ENCODE measurements at regions not wholly inside any gene's neighbourhood (a gene's known extent, or its start where the extent isn't known, plus 50 kb on each side); places are given as distances from the start of the nearest gene placed in this dataset.

DNA sequence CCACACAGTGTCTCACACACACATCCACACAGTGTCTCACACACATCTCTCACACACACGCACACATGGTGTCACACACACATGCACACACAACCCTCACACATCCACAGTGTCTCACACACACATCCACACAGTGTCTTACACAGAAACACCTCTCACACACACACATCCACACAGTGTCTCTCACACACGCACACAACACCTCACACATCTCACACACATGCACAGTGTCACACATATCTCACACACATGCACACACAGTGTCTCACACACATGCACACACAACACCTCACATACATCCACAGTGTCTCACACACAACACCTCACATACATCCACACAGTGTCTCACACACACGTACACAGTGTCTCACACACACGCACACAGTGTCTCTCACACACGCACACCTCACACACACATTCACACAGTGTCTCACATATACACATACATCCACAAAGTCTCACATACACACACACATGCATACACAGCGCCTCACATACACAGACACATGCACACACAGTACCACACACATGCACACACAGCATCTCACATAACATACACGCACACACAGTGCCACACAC, 473.9 kb upstream of the HS6ST1 start:
- no peak for DNase-seq (ENCODE audit: extremely low read depth, low read depth, low spot score)

DNA sequence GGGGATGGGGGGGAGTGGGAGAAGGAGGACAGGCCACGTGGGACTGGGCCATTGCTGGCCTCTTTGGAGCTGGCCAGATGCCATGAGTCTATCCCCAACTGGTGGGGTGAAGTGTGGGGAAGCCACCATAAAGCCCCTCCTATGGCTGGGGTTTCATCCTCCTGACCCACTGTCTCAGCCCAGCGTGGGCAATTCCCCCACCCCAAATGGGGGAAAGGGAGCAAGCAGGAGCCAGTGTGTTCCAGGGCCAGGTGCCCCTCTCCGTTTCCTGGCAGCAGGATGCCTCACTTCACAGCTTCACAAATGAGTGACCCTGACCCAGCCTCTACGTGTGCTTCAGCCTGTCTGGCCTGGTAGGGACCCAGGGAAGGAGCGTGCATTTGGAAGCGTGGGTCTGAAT, 474.7 kb upstream of the HS6ST1 start:
- no peak for DNase-seq (ENCODE audit: extremely low read depth, low read depth, low spot score)

DNA sequence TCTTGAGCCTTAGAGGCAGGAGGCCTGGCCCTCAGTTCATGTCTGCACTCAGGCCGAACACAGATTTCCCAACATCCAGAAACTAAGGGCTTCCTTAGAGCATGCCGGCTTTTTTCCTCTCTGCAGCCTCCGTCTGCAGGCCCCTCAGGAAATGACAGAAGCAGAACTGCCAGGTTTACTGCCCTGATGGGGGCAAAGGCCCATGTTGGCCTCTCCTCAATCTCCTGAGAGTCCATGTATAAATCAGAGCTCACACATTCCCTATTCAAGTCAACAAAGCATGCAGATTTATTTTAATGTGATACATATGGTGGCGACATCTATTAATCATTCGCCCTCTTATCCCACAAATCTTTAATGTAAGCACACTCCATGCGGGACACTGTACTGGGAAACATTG, 475.6 kb upstream of the HS6ST1 start:
- no peak for DNase-seq (ENCODE audit: extremely low read depth, low read depth, low spot score)

GRCh38 chr2:128796321-128796720, 477.7 kb upstream of the HS6ST1 start:
- no peak for DNase-seq (ENCODE audit: extremely low read depth, low read depth, low spot score)

DNA sequence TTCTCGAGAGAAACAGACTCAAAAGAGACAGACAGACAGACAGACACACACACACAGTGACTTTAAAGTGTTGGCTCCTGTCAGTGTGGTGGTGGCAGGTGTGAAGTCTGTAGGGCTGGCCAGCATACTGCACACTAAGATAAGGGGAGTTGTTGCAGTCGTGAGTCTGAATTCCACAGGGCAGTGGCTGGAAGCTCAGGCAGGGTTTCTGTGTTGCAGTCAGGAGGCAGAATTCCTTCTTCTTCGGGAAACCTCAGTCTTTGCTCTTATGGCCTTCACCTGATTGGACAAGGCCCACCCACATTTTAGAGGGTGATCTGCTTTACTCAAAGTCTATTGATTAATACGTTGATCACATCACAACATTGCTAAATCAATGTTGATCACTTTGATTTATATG, 478.4 kb upstream of the HS6ST1 start:
- DNase-seq (ENCODE audit: extremely low read depth, low read depth, low spot score), result no peak

DNA sequence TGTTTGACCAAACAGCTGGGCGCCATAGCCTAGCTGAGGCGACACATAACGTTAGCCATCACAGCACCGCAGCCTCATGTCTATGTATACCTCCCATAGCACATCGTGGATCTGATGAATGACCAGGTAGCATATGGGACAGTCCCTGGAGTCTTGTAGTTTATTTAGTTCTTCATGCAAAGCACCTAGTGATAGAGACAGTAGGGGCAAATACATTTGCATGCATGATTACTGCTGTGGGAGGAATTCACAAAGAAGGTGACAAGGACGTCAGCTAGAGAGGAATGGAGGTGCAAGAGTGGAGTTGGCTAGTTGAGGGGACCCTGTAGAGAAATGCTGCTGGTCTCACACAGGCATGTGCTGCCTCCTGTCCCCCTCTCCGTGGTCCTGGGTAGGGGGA, 478.9 kb upstream of the HS6ST1 start:
- DNase-seq (ENCODE audit: extremely low read depth, low read depth, low spot score), result no peak

- DNase-seq (ENCODE audit: extremely low read depth, low read depth, low spot score), result no peak
Observed at GRCh38 chr2:128797937-128798336, 479.3 kb upstream of the HS6ST1 start.

DNA sequence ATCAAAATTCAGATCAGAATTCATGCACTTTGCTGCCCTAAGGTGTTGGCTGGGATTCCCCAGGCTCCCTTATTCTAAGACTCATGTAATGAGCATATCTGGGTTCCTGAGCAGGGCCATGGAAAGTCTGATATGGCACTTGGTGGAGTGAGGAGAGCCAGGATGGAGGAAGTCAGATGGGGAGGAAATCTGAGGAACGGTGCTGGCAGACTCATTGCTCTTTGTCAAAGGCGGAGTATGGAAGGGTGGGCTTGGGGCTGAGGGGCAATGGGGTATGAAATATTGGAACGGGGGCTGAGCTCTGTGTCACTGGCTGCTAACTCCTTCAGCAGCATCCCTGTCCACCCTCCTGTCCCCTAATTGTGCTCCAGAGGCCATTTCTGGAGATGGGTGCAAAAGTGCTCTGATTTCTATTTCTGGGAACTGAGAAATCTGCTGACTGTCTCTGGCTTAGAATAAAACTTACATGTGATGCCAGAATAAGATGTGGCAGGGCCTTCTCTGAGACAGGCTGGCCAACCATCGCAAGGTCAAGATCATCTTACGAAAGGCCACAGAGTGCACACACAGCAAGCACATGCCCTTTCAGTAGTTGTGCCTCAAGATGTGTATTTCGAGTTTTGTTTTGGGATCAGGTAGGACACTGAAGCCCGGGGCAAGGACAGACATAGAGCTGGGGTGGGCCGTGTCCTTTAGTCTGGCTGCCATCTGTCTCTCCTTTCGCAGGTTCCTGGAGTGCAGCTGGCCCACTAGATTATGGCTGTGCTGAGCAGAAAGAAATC, 480.0 kb upstream of the HS6ST1 start:
- DNase-seq (ENCODE audit: extremely low read depth, low read depth, low spot score), result no peak

- no peak for DNase-seq (ENCODE audit: extremely low read depth, low read depth, low spot score)
Observed at GRCh38 chr2:128799284-128799552, 480.6 kb upstream of the HS6ST1 start.

GRCh38 chr2:128799730-128800129, 481.1 kb upstream of the HS6ST1 start:
- DNase-seq (ENCODE audit: extremely low read depth, low read depth, low spot score), result no peak

DNA sequence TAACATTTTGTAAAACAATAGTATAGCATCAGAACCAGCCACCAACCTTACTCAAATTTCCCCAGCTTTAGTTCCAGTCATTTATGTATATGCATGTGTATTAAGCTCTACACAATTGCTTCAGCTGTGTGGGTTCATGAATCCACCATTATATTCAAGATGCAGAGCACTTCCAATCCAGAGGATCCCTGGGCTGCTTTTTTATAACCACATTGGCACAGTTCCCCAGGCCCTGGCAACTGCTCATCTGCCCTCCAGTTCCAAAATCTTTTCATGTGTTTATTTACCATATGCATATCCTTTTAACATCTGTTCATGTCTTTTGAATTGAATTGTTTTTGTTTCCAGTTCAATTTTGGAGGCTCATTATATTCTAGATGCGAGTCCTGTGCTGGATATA, 482.9 kb upstream of the HS6ST1 start:
- DNase-seq (ENCODE audit: extremely low read depth, low read depth, low spot score), result no peak

DNA sequence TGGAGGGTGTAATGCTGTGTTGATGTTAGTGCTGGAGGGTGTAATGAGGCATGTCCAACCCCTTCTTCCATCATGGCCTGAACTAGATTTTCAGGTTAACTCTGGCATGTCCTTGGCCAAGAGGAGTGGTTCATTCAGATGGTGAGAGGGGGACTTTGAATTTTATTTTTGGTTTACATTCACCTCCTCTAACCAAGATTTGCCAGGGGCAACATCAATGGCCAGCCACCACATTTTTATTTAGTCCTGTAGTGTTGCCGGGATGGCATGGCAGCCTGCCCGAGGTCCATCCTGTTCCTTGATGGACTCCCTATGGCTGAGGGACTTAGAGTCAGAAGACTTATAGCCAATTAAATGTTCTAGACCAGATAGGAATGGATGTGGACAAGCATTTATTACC, 484.6 kb upstream of the HS6ST1 start:
- no peak for DNase-seq (ENCODE audit: extremely low read depth, low read depth, low spot score)

GRCh38 chr2:128805237-128805636, 486.6 kb upstream of the HS6ST1 start:
- no peak for DNase-seq (ENCODE audit: extremely low read depth, low read depth, low spot score)

- no peak for DNase-seq (ENCODE audit: extremely low read depth, low read depth, low spot score)
Observed at GRCh38 chr2:128805918-128806317, 487.2 kb upstream of the HS6ST1 start.

DNA sequence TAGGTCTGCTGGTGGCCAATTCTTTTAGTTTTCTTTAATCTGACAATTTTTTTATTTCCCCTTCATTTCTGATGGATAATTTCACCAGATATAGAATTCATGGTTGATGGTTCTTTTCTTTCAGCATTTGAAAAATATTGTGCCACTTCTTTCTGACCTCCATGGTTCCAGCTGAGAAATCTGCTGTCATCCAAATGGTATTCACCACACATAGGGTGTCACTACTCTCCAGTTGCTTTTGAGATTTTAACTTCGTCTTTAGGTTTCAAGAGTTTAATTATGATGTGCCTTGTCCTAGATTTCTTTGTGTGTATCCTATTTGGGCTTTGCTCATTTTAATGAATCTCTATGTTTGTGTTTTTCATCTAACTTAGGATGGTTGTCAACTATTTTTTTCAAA, 488.6 kb upstream of the HS6ST1 start:
- DNase-seq (ENCODE audit: extremely low read depth, low read depth, low spot score), result no peak

GRCh38 chr2:128808462-128809258, 490.0 kb upstream of the HS6ST1 start:
- DNase-seq (ENCODE audit: extremely low read depth, low read depth, low spot score), result no peak

DNA sequence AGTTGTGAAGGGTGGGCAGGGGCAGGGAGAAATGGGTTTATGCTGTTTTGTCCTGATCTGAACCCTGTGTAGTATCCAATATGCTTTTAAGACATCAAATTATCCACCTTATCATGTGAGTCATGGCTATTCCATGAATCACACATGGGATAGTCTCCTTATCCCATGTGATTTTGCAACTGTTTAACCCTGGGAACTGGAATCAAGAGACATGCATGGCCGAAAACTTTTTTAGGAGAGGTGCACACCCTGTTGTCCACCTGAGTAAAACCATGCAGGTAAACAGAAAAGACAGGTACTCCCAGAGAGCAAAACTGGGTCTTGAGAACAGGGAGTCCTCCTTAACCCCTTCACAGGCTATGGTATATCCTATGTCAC, 490.6 kb upstream of the HS6ST1 start:
- no peak for DNase-seq (ENCODE audit: extremely low read depth, low read depth, low spot score)

DNA sequence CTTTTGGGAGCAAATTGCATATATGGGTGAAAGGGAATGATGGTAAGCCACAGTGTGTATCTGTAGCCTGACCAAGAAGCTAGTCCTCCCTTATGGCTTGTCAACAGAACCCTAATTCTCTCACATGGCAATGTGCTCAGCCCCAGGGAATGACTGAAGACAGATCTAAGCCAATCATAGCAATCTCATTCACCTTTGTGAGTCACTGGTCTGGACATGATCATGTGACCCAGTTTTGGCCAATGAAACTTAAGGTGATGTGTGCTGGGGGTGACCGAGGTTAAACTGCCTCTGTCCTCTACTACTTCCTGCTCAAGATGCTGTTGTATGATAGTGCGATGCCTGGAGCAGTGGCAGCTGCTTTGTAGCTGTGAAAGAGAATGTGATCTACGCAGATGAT, 491.2 kb upstream of the HS6ST1 start:
- no peak for DNase-seq (ENCODE audit: extremely low read depth, low read depth, low spot score)

DNA sequence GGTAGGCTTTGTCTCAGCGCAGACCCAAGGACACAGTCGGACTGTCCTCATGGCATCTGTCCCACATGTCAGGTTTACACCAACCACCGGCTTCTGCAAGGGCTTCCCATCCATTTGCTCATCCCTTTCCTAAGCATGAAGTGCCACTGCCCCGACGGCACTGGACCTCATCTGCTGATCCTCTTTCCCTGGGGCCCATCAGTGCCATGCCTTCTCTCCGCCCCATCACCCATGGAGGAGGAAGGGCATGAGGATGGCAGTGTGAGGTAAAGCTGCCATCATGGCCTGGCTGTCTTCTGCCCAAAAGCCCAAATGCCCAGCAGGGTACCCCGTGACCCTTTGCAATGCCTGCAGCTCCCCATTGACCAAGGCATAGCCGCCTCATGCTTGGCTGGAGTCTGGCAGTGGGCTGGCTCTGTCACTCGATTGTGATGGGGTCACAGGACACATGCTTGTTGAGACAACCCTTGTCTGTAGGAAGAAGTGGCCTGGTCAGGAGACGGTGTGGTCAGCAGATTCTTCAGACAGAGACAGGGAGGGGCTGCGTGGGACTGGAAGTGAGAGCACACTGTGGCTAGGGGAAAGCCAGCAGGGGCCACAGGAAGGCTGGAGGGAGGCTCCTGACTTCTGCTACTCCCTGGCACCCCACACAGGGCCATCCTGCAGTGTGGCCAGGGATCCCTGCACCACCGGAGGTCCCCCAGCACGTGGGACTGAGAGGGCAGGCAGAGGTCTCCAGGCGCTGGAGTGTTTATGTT, 493.7 kb upstream of the HS6ST1 start:
- DNase-seq (ENCODE audit: extremely low read depth, low read depth, low spot score), result no peak

GRCh38 chr2:128813352-128814034, 494.8 kb upstream of the HS6ST1 start:
- no peak for DNase-seq (ENCODE audit: extremely low read depth, low read depth, low spot score)

GRCh38 chr2:128815248-128815647, 496.6 kb upstream of the HS6ST1 start:
- DNase-seq (ENCODE audit: extremely low read depth, low read depth, low spot score), result no peak
